T1000 (cell line): ENCODE measurements at regions not wholly inside any gene's neighbourhood (a gene's known extent, or its start where the extent isn't known, plus 50 kb on each side); places are given as distances from the start of the nearest gene placed in this dataset.
"Not testable (repeated sequence)": the region's sequence is repeated elsewhere in the genome, so short reads cannot be mapped to it uniquely, and the experiment has no call there.

Experiments used
- DNase-seq: peaks from one replicate; lab custom pipeline; 2025; ENCODE audit warnings: mixed read lengths; lab: John Stamatoyannopoulos, UW

DNA sequence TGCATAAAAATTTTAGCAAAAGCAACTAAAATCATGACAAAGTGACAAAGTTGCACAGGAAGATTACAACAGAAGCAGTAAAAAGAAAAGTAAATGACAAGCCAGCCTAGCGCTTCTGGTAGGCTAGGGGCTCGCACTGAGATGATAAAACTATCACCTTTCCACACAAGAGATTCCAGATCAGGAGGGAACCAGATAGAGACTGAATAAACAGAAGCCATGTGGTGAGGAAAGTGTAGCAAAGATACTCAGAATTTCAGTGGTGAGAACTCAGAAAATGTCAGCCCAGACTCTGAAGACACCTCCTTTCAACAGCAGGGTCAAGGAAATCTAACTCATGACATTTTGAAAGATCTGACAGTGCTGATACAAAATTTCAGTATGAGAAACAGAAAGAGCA, 77.4 kb upstream of the DNAJC10 start:
- DNase-seq: no peak

DNA sequence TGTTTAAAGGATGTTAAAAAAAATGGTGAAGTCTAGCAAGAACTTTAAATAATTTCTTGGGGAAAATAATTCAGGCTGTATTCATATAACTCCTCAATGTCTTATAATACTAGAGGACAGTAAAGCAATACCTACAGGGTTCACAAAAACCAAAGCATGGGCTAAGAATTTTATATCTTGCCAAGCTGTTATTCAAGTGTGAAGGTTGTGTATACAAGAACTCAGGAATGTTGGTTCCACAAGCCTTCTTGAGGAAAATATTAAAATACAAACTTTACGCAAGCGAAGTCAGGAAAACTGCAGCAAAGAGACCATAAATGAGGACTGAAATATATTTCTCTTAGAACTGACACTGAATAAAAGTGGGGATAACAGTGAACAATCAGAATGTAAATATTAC, 76.1 kb upstream of the DNAJC10 start:
- no peak for DNase-seq

DNA sequence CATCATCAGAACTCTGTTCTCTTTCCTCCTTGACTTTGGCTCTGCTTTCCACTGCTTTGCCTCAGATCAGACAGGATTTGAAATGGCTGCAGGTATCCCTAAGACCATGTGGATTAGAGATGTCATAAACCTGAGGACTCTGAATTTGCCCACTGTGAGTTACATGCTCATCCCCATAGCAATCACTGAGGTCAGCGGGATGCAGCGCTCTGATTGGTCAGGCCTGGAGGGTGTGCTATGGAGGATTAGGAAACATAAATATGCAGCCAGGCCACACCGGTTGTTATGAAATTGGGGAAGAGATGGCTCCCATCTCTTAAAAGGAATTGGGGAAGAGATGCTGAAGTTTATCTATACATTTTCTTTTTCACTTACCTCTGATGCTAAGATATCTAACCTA, 73.7 kb upstream of the DNAJC10 start:
- DNase-seq: no peak

DNA sequence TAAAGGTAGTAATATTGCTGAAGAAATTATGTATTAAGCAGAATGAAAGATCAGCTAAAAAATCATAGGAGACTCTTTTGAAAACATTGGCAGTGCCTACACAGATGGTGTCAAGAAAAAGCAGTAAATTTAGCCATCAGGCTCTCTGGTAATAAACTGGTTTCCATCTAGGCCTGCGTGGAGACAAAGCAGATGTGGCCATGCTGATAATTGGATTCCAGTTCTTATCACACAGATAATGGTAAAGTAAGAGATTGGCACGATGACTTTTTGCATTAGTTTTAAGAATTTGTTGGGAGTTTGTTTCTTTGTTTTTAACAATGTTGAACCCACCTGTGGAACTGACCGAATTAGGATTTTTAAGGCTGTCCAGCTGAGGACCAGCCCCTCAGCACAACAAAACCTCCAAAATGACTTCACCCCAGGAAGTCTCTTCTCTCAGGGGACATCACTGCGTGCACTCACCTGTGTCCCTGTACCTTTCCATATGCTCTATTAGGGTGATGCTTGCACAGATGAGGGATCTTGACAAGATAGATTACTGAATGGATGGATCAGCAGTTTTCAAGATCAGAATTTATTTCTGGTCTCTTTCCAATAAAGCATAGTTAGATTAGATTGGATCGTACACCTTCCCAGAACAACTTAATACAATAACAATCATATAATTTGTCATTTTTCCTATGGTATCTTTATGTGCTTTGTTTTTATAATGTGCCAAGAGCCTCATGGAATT, 69.1 kb upstream of the DNAJC10 start:
- no peak for DNase-seq

DNA sequence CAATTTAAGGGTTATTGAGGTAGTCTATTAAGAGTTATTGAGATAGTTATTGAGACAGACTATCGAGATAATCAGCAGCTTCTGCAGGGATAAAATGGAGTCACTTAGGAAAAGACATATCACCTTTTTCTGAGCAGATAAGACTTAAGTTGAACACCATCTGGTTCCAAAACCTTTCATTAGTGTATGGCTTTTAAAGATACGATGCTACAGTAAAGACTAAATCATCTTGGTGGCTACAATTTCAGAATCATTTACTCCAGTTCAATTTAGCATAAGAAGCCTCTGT, 68.6 kb upstream of the DNAJC10 start:
- DNase-seq: no peak

DNA sequence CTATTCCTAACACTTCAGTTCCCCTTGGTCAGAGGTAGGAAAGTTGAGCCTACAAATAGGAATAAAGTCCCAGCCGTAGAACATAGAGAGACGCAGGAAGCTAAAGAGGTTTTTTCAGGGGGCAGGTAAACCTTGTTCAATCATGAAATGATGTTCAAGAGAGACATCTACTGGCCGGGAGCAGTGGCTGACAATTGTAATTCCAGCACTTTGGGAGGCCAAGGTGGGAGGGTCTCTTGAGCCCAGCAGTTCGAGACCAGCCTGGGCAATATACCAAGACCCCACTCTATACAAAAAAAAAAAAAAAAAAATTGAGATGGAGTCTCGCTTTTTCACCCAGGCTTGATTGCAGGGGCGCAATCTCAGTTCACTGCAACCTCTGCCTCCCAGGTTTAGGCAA, 66.7 kb upstream of the DNAJC10 start:
- no peak for DNase-seq

DNA sequence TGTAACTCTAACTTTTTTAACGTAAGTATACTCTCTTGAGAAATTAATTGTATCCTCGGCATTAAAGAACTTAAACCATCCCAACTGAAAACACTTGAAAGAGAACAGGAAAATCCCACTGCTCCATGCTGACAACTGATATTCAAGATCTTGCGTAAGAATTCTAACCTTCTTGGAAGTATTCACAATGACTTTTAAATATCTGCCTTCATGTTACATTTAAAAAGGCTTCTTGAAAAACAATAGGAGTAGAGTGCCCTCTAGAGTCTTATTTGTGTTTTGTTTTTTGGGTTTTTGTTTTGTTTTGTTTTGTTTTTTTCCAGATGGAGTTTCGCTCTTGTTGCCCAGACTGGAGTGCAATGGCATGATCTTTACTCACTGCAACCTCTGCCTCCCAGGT, 65.4 kb upstream of the DNAJC10 start:
- no peak for DNase-seq

DNA sequence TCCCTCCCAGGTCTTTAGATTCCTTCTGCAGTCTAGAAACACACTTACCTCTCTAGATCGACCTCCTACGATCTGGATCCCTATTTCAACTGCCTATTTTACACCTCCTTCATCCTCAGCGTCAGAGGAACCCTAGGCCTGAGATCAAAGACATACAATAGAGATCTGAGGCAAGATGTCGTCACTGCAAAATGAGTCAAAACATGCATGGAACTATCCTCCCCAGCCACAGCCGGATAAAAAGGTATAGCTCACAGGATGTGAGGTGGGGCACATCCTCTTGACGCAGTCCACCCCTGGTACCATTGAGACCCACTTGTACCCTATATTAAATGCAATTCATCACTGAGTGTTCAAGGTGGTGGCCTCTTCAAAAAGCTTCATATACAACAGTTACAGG, 63.7 kb upstream of the DNAJC10 start:
- DNase-seq: no peak

DNA sequence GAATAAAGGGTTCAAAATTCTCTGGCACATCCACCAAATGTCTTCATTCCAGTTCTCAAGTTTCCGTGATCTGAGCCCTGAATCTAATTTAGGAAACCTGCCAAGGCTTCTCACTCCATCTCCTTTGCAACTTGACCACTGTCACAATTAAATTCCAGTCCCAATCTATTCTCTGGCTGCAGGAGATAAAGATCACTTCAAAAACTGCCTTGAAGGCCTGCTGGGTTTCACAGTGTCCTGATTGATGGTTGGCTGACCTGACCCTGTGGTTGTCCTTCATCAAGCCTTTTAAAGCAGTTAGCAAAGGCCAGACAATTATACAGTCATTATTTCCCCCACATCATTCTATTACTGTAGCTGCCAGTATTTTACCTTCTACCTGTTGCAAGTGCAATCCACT, 60.3 kb upstream of the DNAJC10 start:
- DNase-seq: no peak

DNA sequence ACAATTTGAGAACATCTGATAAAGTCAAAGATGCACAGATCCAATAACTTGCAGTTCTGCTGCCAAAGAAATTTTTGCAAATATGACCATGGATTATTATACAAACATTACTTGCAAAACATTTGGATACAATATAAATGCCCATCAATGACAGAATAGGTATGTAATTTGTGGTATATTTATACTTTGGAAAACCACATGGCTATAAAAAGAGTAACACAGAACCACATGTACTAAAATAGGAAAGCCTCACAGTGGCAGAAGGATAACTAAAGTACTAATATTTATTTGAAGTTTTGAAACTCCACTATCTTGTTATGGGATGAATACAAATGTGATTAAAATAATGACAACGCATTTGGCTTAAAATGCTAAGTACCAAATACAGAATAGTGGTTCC, 51.8 kb upstream of the DNAJC10 start:
- DNase-seq: no peak

DNA sequence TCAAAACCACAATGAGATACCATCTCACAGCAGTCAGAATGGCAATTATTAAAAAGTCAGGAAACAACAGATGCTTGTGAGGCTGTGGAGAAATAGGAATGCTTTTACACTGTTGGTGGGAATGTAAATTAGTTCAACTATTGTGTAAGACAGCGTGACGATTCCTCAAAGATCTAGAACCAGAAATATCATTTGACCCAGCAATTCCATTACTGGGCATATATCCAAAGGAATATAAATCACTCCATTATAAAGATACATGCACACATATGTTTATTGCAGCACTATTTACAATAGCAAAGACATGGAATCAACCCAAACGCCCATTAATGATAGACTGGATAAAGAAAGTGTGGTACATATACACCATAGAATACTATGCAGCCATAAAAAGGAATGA, 50.6 kb upstream of the DNAJC10 start:
- not testable (repeated sequence) for DNase-seq
